ENCODE measurements at regions not wholly inside any gene's neighbourhood (a gene's known extent, or its start where the extent isn't known, plus 50 kb on each side); places are given as distances from the start of the nearest gene placed in this dataset.

DNA sequence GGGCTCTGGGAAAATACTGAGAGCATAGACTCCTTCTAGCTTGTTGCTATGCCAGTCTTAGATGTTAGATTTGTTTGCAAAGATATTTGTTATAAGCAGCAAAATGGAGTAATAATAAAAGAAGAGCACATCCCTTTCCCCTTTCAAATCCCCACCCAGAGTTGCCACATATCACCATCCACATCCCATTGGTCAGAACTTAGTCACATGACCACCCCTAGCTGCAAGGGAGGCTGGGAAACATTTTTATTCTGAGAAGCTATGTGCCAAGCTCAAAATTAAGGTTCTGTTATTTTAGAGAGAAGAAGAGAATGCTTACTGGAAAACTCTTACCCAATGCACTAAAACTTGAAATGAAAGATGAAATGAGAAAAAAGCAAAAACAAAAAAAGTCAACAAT lies 193.9 kb upstream of the MVB12B start (continued):
- TF ChIP-seq GATAD2B (IDR thresholded peaks at IDR 0.05; ENCODE audit: borderline replicate concordance) (no peak), ZFPM2 (CRISPR knock-in tag; IDR thresholded peaks at IDR 0.05) (no peak), ZNF766 (CRISPR knock-in tag; conservative IDR thresholded peaks at IDR 0.05) (no peak), SMARCA4 (IDR thresholded peaks at IDR 0.05) (no peak), ZNF311 (CRISPR knock-in tag; IDR thresholded peaks at IDR 0.05) (no peak), POLR2AphosphoS5 (IDR thresholded peaks at IDR 0.05; ENCODE audit: control insufficient read depth, insufficient read depth, low read depth, low read length) (no peak), XRCC5 (IDR thresholded peaks at IDR 0.05; ENCODE audit: low read depth, low read length) (no peak), FOXK2 (conservative IDR thresholded peaks at IDR 0.05 in 1 of 2, IDR thresholded peaks at IDR 0.05 in 1 of 2; ENCODE audit: low read depth in 2 of 2) (no peak), GTF2E2 (tag; IDR thresholded peaks at IDR 0.05) (no peak), ZNF12 (CRISPR knock-in tag; IDR thresholded peaks at IDR 0.05) (no peak)
- TF ChIP-seq, protein P1, sequence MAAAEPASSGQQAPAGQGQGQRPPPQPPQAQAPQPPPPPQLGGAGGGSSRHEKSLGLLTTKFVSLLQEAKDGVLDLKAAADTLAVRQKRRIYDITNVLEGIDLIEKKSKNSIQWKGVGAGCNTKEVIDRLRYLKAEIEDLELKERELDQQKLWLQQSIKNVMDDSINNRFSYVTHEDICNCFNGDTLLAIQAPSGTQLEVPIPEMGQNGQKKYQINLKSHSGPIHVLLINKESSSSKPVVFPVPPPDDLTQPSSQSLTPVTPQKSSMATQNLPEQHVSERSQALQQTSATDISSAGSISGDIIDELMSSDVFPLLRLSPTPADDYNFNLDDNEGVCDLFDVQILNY (CRISPR knock-in tag; IDR thresholded peaks at IDR 0.05): no peak
- TF ChIP-seq, protein P2, sequence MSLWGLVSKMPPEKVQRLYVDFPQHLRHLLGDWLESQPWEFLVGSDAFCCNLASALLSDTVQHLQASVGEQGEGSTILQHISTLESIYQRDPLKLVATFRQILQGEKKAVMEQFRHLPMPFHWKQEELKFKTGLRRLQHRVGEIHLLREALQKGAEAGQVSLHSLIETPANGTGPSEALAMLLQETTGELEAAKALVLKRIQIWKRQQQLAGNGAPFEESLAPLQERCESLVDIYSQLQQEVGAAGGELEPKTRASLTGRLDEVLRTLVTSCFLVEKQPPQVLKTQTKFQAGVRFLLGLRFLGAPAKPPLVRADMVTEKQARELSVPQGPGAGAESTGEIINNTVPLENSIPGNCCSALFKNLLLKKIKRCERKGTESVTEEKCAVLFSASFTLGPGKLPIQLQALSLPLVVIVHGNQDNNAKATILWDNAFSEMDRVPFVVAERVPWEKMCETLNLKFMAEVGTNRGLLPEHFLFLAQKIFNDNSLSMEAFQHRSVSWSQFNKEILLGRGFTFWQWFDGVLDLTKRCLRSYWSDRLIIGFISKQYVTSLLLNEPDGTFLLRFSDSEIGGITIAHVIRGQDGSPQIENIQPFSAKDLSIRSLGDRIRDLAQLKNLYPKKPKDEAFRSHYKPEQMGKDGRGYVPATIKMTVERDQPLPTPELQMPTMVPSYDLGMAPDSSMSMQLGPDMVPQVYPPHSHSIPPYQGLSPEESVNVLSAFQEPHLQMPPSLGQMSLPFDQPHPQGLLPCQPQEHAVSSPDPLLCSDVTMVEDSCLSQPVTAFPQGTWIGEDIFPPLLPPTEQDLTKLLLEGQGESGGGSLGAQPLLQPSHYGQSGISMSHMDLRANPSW (CRISPR knock-in tag; IDR thresholded peaks at IDR 0.05): no peak

All from K562 (cell line).